HG02870 (cell line): ENCODE measurements at regions not wholly inside any gene's neighbourhood (a gene's known extent, or its start where the extent isn't known, plus 50 kb on each side); places are given as distances from the start of the nearest gene placed in this dataset.
"Not testable (repeated sequence)": the region's sequence is repeated elsewhere in the genome, so short reads cannot be mapped to it uniquely, and the experiment has no call there.

Source experiments
- ATAC-seq: cut with Tn5 transposase; IDR thresholded peaks from one replicate; pipeline ENCODE4 v1.9.1; 2021; ENCODE audit warnings: mild to moderate bottlenecking, moderate library complexity; ENCODE audit not compliant: unreplicated experiment

DNA sequence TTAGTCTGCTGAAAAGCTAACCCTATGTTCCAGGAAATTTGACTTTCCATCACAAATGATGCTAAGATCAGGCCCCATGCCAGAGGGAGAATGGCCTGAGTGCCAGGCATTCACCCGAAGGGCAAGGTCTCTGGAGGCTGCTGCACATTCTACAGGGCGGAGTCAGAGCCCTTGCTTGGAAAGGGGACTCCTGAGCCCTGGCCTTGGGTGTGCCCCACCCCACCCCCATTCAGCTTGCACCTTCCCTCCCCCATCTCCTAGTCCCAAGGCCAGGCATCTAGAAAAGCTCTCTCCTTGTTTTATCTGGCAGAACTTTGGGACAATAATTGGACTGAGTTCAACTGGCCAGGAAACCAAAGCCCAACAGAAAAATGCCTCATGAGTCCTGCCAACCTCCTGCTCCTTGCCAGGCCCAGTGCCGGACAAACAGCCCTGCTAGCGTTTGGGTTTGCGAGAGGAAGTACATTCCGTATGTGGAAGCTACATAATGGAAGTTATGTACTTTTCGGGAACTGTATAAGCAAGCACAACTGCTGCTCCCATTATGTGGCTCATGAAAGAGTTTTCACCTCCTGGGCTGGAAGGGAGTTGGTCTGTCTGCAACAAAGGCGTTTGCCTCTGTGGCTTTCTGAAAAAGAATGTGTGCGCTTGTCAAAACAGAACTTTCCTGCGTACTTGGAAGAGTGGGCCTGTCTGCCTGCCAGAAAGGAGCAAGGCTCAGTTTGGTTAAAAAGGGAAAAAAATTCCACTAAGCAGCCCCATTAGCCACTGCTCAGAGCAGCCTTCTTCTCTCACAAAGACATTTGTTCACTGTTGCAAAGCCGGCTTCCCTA lies 321.5 kb upstream of the CTNNB1 start:
- ATAC-seq, result no peak

DNA sequence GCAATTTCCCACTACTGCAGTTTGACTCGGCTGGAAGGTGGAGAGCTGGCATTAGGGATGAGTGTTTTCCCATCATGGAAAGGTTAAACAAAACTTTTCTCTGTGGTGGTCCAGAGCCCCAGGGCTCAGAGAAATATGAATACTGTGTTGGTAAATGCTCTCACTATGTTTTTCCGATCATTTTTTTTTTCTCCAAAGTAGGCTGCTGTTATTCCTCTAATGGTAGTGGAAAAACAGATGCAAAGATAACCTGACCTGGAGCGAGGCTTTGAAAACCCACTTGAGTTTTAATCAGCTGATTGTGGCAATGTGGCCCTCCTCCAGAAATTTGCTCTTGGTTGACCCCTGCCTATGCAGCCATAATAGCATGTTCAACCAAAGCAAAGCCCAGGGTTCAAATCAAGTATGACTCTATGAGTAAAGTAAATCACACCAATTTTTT lies 320.8 kb upstream of the CTNNB1 start:
- no peak for ATAC-seq

DNA sequence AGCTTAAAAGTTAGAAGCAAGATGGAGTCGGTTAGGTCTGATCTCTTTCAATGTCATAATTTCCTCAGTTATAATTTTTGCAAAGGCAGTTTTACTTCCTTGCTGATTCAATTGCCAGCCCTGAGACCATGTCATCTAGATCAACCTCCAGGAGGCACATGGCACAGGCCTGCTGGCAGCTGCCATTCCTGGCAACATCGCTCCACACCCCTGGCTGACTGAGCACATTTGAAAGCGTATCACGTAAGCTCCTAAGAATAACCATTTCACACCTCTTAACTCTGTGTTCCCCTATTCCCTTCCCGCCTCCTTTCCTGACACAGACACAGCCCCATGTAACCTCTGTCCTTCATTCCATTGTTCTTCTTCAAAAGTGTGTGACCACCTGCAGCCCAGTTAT lies 313.9 kb upstream of the CTNNB1 start:
- ATAC-seq, result no peak

DNA sequence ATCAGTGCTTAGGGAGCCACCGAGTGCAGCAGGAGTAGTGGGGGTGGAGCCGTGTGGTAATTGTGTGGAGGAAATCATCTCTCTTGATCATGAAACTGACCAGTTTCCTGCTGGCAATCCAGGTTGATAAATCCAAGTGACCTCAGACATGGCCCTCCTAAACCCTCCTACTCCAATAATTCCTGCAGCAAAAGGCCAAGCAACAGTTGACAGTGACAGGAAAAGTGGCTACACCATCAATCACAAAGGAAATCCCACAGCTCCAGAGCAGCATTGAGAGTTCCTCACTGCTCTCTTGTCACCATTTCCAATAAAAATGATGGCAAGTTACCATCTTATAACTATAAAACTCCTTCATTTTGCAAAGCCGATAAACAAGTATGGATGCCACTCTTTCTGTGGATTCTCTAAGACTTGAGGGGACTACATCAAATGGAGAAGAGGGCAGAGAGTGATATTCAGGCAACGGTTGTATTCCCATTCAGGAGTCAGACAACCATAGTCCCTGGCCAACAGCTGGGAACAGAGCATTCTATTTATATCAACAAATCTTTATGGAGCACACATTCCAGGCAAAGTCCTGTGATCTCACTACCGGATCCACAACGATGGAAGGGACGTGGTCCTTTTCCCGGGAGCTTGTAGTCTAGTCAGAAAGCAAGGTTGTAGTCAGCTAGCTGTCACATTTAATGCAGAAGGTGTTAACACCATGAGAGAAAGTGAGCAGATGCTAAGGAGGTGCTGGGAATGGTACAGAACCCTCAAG lies 312.5 kb upstream of the CTNNB1 start:
- no peak for ATAC-seq

DNA sequence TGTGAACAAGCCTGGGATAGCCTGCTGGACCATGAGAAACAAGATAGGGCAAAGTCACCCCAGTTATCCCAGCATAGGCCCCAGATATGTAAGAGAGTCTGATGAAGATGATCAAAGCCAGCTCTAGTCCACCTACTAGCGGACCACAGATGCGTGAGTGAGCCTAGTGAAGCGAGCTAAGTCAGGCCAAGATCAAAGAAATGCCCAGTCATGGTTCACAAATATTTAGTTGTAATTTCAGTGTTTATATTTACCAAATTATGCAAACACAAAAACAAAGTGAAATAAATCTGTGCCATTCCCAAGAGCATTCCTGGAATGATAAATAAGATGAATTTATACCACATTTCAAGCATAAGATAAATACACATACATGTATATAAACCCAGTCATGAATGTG lies 308.1 kb upstream of the CTNNB1 start:
- no peak for ATAC-seq

DNA sequence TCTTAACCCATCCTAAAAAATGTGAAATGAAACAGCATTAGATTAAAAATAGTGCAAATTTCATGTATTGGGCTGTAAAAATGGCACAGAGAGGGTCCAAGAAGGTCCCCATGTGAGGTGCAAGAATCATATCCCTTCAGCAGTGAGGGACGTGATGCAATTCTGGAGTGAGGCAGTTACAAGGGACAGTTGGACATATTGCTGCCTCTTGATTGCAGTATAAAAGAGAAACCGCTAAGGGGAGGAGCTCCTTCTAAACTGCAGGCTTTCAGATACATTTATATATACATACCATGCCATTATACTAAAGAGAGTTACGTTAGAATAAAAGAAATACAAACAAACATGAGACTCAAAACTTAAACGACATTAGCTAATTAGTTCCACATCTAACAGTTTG lies 304.2 kb upstream of the CTNNB1 start:
- no peak for ATAC-seq

DNA sequence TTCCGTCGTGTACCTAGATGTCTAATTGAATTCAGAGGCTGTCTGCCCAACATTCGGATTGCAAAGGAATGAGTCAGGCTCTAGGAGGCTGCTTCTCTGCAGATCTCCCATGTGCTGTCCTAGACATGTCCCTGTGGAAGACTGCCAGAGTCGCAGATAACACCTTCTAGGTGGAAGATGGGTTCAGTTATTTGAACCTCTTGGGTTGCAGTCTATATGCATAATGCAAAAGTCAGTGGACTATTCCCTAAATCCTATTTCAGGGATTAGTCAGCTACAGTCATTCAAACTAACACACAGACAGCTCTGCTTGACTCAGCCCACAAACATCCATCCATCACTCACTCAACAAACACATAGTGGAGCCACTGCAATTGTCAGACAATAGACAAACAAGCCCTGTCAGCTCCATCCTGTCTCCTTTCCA lies 300.0 kb upstream of the CTNNB1 start:
- no peak for ATAC-seq

DNA sequence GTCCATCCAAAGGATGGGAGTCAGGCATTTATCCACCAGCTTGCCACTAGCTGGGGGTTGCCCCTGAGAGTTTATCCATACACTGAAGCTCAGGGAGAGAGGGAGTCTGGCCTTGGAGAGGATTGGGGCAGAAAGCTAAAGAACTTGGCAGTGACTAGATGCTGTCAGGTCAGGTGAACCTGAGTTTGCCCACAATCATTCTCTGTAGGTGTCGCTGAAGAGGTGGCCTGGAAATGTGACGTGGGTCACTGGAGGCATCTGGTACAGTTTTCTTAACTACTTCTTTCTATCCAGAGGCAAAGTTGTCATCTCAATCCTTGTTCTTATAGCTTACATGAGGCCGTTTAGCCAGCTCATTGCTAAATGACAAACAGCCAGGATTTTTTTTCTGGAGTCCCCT lies 298.0 kb upstream of the CTNNB1 start:
- ATAC-seq, result no peak

DNA sequence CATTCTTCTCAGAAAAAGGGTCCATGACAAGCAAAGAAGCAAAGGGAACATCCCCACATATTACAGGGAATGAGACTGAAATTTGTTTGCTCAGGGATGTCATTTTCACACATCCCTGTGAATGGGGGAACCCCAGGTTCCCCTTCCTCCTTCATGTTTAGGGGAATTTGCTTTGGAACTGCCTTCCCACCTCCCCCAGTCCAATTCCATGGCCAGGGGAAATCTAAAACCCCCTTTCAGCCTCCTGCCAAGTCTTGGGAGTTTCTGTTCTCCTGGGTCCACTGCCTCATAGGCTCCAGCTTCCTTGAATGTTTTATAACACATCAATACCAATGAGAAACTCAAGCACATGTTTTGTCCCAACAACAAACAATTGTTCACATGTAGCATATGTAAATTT lies 297.5 kb upstream of the CTNNB1 start:
- no peak for ATAC-seq

DNA sequence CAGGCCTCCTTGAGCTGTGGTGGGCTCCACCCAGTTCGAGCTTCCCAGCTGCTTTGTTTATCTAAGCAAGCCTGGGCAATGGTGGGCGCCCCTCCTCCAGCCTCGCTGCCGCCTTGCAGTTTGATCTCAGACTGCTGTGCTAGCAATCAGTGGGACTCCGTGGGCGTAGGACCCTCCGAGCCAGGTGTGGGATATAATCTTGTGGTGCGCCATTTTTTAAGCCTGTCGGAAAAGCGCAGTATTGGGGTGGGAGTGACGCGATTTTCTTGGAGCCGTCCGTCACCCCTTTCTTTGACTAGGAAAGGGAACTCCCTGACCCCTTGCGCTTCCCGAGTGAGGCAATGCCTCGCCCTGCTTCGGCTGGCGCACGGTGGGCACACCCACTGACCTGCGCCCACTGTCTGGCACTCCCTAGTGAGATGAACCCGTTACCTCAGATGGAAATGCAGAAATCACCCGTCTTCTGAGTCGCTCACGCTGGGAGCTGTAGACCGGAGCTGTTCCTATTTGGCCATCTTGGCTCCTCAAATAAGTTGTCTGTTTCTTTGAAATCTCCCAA lies 291.3 kb upstream of the CTNNB1 start:
- not testable (repeated sequence) for ATAC-seq

DNA sequence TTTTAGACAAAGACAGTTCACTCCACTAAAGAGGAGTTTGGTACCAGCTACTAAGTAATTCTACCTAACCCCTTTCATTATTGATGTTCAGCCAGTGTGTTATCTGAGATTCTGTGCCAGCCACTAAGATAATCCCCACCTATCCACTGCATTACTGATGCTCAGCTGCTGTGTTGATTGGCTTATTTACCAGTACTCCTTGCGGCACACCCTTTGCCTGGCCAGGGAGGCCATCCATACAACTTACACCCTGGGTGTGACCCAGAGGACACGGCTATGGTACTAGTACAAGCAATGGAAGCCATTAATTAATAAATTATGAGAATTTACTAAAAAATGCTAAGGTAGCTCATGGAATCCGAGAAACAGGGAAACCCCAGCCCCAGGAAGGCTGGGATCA lies 290.7 kb upstream of the CTNNB1 start:
- no peak for ATAC-seq

DNA sequence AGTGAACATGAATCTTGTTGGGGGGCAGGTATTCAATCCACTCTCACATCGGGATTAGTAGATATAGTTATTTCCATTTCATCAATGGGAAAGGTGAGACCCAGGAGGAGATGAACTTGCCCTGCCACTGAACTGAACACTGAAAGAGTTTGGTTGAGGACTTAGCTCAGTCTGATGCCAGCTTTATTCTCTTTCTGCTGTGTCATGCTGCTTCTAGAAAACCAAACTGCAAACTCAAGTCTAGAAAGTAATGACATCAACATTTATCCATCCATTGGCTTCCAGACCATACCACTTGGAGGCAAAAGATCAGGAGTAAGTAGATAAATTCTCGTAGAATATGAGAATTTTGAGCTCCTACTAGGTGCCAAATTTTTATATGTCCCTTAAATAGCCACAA lies 288.0 kb upstream of the CTNNB1 start:
- no peak for ATAC-seq

DNA sequence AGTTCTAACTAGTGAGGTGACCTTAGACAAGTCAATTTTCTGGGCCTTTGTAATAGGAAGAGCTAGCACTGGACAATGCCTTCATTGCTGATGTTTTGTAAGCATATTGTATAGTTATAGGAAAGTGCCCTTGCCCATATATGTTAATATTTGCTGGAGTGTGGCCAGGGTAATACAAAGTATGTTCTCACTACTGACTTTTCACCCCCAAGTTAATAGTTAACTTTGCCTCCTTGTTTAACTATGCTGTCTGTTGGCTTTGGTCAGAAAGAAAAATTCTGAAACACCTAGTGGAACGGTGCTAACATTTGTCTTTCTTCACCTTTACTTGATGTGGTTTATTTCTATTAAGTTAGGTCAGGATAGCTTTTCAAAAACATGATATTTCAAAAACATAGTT lies 287.4 kb upstream of the CTNNB1 start:
- no peak for ATAC-seq

DNA sequence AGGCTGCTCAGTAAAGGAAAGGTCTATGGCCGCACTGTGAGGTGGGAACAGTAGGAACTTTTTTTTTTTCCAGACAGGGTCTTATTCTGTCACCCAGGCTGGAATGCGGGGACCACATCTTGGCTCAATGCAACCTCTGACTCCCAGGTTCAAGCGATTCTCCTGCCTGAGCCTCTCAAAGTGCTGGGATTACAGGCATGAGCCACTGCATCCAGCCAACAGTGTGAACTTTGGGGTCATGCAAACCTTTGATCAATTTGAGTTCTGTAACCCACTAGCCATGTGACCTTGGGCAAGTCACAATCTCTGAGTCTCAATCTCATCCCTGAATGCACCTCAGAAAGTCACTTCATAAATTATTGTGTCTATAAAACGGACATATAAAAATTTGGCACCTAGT lies 286.8 kb upstream of the CTNNB1 start:
- no peak for ATAC-seq

DNA sequence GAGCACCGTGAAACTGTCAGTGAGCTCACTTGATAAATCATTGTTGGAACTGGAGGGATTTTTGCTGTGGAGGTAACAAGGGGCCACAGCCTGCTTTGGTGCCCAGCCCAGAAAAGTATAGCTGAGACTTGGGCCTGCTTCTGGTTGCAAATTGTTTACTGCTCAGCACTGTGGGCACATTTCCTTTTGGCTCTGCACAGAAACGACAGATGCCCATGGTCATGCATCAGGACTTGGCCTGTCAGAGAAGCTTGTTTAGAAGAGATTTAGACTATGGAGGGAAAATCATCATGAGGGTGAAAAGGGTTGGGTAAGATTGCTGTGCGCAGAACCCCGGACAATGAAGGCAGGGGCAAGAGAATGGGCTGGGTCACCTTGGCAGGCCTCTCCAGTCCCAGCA lies 286.1 kb upstream of the CTNNB1 start:
- ATAC-seq, result no peak

DNA sequence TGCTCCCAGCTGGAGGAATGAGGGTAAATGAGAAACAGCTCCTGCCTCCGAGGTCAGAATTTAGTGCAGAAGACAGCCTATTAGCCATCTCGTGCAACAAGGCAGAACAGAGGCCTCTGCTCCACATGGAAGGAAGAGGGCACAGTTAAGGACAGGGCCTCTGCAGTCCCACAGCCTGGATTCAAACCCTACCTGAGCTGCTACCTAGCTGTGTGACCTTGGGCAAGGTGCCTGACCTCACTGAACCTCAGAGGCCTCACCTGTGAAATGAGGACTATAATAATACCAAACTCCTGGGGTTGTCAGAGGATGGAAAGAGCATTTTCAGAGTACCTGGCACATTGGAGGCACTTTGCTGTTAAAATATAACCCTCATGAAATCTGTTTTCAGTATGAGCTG lies 285.7 kb upstream of the CTNNB1 start:
- no peak for ATAC-seq

DNA sequence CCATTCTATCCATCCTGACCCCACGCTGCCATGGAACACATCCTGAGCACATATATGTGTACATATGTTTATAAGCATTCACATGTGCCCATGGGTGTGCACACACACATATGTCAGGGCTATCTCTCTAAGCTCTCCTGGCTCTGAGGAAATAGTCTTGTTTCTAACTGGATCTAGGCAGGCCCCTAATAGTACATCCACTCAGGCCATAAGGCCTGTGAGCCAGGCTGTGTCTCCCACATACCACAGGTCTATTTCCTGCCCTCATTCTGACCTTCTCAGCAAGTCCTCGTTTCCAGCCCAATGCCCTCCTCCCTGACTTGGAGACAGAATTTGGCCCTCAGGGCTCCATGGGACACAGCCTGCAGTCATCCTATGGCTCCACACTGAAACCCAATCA lies 284.8 kb upstream of the CTNNB1 start:
- no peak for ATAC-seq

DNA sequence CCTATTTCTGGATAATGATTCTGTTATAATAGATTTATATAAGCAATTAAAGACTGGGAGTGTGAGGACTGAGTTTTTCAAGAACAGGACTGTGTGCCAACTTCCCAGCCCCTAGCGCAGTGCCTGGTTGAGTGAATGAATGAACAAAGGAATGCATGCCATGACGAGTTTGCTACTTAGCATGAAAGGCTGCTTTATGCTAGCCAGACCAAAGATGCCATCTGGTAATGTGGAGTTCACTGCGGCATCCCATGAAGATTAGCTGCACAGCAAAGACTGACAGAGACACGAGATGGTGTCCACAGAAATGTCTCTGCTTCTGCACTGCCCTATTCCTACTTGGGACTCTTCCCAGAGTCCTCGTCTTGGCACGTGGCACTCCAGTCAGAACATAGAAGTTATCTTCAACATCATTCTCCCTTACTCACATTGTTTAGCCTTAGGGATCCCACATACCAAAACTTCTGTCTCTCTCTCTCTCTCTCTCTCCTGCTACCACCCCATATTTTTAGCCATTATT lies 283.9 kb upstream of the CTNNB1 start:
- ATAC-seq, result no peak

DNA sequence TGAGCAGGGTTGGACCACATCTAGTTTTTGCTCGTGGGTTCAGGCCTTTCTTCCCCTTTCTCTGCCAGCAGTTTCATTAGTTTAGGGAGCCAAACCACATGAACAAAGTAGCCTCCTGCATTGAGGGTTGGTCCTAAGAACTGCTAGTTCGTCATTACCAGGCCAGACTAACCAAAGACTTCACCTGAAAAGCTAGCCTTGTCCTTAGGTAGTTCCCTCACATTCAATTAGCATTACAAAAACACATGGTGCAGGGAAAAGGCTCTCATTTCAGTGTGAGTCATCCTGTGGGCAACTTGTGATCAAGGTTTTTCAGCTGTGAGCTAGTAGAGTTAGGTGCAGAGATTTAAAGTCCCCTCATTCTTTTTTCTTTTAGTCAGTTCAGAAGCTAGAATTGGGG lies 279.3 kb upstream of the CTNNB1 start:
- no peak for ATAC-seq

DNA sequence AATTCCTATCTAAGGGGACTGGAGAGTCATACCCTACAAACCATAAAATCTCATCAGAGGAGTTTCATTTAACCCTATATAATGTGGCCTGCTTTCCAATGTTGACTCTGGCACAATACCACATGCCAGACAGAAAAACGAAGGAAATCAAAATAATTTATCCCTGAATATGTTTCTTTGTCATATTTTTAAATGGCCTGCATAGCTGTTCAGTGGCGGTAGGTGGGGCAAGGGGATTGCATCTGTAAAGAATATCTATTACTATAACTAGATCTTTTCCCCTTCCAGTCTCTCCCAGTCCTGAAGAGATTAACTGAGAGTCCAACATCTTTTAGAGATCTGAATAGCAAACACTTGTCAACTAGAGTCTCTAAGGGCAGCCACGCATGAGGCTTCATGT lies 278.1 kb upstream of the CTNNB1 start:
- no peak for ATAC-seq

DNA sequence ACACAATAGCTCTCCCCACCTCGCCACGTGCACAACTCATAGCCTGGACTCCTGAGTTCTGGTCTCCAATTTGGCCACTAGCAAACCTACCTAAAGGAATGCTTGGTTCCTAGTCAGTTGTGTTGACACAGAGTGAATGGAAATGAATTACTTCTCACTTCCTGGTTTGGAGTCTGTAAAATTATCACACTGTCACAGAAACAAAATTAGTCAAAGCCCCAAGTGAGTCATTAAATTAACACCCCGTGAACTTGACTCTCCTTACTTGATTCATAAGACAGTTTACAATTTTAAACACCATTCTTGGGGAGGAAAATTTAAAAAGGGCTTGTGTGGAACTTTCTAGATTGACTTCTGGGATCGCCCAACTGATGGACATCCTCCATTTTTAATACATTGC lies 276.2 kb upstream of the CTNNB1 start:
- no peak for ATAC-seq

DNA sequence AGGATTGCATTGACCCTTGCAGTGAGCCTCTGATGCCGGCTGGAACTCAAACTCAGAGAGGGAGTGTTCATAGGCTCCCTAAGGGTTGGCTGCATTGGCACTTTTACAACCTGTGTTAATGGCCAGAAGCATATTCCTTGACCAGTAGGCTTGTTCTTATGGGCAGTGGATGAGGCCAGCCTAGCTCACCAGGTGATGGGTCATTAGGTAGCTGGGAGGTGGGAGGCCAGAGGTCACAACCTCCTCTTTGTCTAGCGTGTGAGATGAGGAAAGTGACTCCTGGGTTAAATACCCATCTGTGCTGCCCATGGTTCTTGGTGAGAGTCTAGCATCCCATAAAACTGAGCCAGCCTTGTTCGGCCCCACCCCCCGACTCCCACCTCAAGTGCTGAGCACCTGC lies 275.7 kb upstream of the CTNNB1 start:
- no peak for ATAC-seq
